ENCODE measurements at regions not wholly inside any gene's neighbourhood (a gene's known extent, or its start where the extent isn't known, plus 50 kb on each side); places are given as distances from the start of the nearest gene placed in this dataset.

DNA sequence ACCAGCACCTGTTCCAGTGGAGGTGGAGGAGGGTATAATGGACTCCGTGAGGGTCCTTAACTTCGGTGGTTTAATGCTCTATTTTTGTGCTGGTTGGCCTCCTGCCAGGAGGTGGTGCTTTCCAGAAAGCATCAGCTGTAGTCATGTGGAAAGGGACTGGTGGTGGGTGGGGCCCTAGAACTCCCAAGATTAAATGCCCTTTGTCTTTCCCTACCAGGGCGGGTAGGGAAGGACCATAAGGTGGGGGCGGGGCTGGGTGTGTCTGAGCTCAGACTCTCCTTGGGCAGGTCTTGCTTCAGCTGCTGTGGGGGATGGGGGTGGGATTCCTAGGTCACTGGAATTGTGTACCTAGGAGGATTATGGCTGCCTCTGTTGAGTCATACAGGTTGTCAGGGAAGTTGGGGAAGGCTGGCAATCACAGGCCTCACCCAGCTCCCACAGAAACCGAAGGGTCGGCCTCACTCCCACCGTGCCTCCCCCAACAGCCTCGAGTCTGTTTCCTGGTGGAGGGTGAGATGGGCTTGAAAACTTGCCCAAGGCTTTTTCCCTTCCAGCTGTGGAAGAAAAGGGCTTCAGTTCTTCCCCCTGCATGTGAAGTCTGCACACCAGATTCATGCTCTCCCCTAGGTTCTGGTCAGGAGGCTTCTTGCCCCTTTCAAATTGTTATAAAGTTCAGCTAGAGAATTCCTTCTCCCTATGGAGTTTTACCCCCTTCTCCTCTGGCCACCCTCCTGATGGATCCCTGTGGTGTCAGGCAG is 60.3 kb upstream of the CLDN10 start:
- Histone ChIP-seq H3K36me3 (ENCODE audit: control insufficient read depth in 2 of 2, insufficient read depth in 1 of 2, low read length in 2 of 2) (no peaks in the 10 kb centered on the region), H3K27ac (ENCODE audit: extremely low read depth, low read depth, low read length) (no peak overlapping the region), H3K4me1 (ENCODE audit: control insufficient read depth, insufficient read depth, low read length) (no peaks in the 10 kb centered on the region), H3K4me3 (ENCODE audit: low read depth, low read length) (no peak overlapping the region), H3K9me3 (ENCODE audit: control insufficient read depth, insufficient read depth, low read depth, low read length) (no peaks in the 10 kb centered on the region)
- ChIA-PET CTCF (interaction anchor here (1.0 to 2.1 kb wide), 2 partner anchors 16 to 45 kb away, joined by 5 read pairs; no protein-coding TSS in a partner anchor), POLR2A (no interaction called here)
- TF ChIP-seq KLF1 (tag by site-specific recombination; IDR thresholded peaks at IDR 0.05) (peak; percentile 75), ZNF843 (tag by site-specific recombination; IDR thresholded peaks at IDR 0.05) (no peak)

DNA sequence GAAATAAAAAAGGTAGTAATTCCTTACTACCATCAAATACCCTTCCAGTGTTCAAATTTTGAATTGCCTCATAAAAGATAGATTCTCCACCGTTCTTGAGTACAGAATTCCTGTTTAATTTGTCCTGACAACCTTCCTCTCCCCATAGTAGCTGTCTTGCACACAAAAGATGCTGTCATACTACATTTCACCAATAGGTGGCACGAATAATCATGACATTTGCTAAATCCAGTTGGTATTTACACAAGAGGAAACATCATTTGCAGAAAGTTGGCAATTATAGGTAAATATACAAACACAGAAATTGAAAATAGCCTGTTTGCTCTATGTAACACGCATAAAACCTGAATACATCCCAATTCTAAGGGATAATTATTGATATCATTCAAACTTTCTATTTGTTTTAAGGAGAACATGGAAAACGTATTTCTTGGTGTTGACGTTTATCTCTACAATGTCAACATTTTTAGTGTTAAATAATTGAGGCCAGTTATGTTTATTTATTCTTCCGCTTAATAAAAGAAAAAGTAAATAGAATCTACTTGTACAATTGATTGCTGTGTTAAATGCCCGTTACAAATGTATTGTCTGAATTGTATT is 58.3 kb upstream of the CLDN10 start:
- TF ChIP-seq ZNF248 (tag by site-specific recombination; IDR thresholded peaks at IDR 0.05) (no peak), ZNF660 (tag by site-specific recombination; IDR thresholded peaks at IDR 0.05) (peak; percentile 77), ZNF654 (tag by site-specific recombination; IDR thresholded peaks at IDR 0.05; ENCODE audit: low read depth) (peak; percentile 53)
- POLR2A ChIA-PET = no interaction called here
- H3K4me3 ChIP-seq (ENCODE audit: low read depth, low read length) = no peak overlapping the region
- no peak overlapping the region for H3K27ac ChIP-seq (ENCODE audit: extremely low read depth, low read depth, low read length)
- no peaks in the 10 kb centered on the region for H3K4me1 ChIP-seq (ENCODE audit: control insufficient read depth, insufficient read depth, low read length)
- CTCF ChIA-PET = interaction anchor here (0.6 to 2.1 kb wide), 6 partner anchors 14 to 760 kb away, joined by 3 to 5 read pairs (median 4); no protein-coding TSS in a partner anchor
- H3K9me3 ChIP-seq (ENCODE audit: control insufficient read depth, insufficient read depth, low read depth, low read length) = no peaks in the 10 kb centered on the region
- H3K36me3 ChIP-seq (ENCODE audit: control insufficient read depth in 2 of 2, insufficient read depth in 1 of 2, low read length in 2 of 2) = no peaks in the 10 kb centered on the region

DNA sequence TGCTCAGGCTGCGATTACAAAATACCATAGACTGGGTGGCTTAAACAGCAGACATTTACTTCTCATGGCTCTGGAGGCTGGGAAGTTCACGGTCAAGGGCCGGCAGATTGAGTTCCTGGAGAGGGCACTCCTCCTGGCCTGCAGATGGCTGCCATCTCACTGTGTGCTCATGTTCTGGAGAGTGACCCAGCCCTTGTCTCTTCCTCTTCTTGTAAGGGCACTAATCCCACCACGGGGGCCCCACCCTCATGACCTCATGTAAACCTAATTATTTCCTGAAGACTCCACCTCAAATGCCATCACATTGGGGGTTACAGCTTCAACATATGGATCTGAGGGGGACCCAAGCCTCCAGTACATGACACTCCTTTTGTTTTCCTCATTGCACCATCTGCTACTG is 56.0 kb upstream of the CLDN10 start:
- H3K27ac ChIP-seq (ENCODE audit: extremely low read depth, low read depth, low read length) = no peak overlapping the region
- TF ChIP-seq ZNF350 (tag by site-specific recombination; IDR thresholded peaks at IDR 0.05) (no peak), ZNF324 (tag by site-specific recombination; IDR thresholded peaks at IDR 0.05) (no peak), ZBTB20 (tag by site-specific recombination; IDR thresholded peaks at IDR 0.05) (no peak), ZFHX2 (tag by site-specific recombination; conservative IDR thresholded peaks at IDR 0.05) (no peak), ZNF133 (tag by site-specific recombination; IDR thresholded peaks at IDR 0.05) (no peak)
- TF ChIP-seq, protein P1, sequence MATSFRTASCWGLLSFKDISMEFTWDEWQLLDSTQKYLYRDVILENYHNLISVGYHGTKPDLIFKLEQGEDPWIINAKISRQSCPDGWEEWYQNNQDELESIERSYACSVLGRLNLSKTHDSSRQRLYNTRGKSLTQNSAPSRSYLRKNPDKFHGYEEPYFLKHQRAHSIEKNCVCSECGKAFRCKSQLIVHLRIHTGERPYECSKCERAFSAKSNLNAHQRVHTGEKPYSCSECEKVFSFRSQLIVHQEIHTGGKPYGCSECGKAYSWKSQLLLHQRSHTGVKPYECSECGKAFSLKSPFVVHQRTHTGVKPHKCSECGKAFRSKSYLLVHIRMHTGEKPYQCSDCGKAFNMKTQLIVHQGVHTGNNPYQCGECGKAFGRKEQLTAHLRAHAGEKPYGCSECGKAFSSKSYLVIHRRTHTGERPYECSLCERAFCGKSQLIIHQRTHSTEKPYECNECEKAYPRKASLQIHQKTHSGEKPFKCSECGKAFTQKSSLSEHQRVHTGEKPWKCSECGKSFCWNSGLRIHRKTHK (tag by site-specific recombination; IDR thresholded peaks at IDR 0.05) = no peak
- TF ChIP-seq, protein P2, sequence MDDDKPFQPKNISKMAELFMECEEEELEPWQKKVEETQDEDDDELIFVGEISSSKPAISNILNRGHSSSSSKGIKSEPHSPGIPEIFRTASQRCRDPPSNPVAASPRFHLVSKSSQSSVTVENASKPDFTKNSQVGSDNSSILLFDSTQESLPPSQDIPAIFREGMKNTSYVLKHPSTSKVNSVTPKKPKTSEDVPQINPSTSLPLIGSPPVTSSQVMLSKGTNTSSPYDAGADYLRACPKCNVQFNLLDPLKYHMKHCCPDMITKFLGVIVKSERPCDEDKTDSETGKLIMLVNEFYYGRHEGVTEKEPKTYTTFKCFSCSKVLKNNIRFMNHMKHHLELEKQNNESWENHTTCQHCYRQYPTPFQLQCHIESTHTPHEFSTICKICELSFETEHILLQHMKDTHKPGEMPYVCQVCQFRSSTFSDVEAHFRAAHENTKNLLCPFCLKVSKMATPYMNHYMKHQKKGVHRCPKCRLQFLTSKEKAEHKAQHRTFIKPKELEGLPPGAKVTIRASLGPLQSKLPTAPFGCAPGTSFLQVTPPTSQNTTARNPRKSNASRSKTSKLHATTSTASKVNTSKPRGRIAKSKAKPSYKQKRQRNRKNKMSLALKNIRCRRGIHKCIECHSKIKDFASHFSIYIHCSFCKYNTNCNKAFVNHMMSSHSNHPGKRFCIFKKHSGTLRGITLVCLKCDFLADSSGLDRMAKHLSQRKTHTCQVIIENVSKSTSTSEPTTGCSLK (tag by site-specific recombination; IDR thresholded peaks at IDR 0.05) = no peak
- TF ChIP-seq, protein P3, sequence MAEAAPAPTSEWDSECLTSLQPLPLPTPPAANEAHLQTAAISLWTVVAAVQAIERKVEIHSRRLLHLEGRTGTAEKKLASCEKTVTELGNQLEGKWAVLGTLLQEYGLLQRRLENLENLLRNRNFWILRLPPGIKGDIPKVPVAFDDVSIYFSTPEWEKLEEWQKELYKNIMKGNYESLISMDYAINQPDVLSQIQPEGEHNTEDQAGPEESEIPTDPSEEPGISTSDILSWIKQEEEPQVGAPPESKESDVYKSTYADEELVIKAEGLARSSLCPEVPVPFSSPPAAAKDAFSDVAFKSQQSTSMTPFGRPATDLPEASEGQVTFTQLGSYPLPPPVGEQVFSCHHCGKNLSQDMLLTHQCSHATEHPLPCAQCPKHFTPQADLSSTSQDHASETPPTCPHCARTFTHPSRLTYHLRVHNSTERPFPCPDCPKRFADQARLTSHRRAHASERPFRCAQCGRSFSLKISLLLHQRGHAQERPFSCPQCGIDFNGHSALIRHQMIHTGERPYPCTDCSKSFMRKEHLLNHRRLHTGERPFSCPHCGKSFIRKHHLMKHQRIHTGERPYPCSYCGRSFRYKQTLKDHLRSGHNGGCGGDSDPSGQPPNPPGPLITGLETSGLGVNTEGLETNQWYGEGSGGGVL (tag by site-specific recombination; IDR thresholded peaks at IDR 0.05) = no peak
- H3K4me1 ChIP-seq (ENCODE audit: control insufficient read depth, insufficient read depth, low read length) = no peaks in the 10 kb centered on the region
- CTCF ChIA-PET = interaction anchor here (1.6 kb wide), 1 partner anchor 41 kb away, joined by 3 read pairs; no protein-coding TSS in a partner anchor
- no peak overlapping the region for H3K4me3 ChIP-seq (ENCODE audit: low read depth, low read length)
- H3K36me3 ChIP-seq (ENCODE audit: control insufficient read depth in 2 of 2, insufficient read depth in 1 of 2, low read length in 2 of 2) = no peaks in the 10 kb centered on the region
- no peaks in the 10 kb centered on the region for H3K9me3 ChIP-seq (ENCODE audit: control insufficient read depth, insufficient read depth, low read depth, low read length)
- POLR2A ChIA-PET = no interaction called here
